B cell (primary cell): ENCODE measurements at regions not wholly inside any gene's neighbourhood (a gene's known extent, or its start where the extent isn't known, plus 50 kb on each side); places are given as distances from the start of the nearest gene placed in this dataset.

ENCODE experiments used
- ATAC-seq: fragments of 200-7000 bp; cut with Tn5 transposase; one replicate; pipeline ENCODE4 v1.10.0; 2021; ENCODE audit warnings: low read depth, mild to moderate bottlenecking, moderate number of reproducible peaks, moderate library complexity
- CTCF ChIA-PET: fragments of 350-600 bp; sonication (Branson Sonifier 250); formaldehyde crosslinking; loops from one replicate; lab custom pipeline; 2021; ENCODE audit warnings: antibody characterized with exemption, inconsistent platforms; lab: Charles Lee
- POLR2A ChIA-PET: fragments of 350-600 bp; sonication (Branson Sonifier 250); formaldehyde crosslinking; loops from one replicate; lab custom pipeline; 2021; ENCODE audit warnings: antibody characterized with exemption; lab: Charles Lee
- DNase-seq: peaks from one replicate; pipeline ENCODE4 v3.0.0; 2013
- H2AFZ ChIP-seq: 2 replicates; pipeline ENCODE4 v1.6.1; 2012; ENCODE audit warnings: mild to moderate bottlenecking, low read depth, low read length; ENCODE audit not compliant: insufficient read depth, poor library complexity, severe bottlenecking
- H3K27ac ChIP-seq, 2 donors: 1 replicate in 1 of 2; 2 replicates in 1 of 2; pipeline ENCODE4 v1.5.1; 2012 to 2013; ENCODE audit warnings: low read length in 2 of 2, mild to moderate bottlenecking in 2 of 2, moderate library complexity in 1 of 2
- H3K27me3 ChIP-seq, 4 experiments: fragments of 200-600 bp in 1 of 4; sonication (generic) in 1 of 4; replicated peaks in 1 of 4; 1 replicate in 2 of 4; 2 replicates in 2 of 4; pipeline versions ENCODE4 v1.6.1 to v1.7.0; 2013 to 2016; ENCODE audit warnings: low read length in 3 of 4, mild to moderate bottlenecking in 2 of 4, mixed read lengths in 1 of 4, moderate library complexity in 1 of 4; ENCODE audit not compliant: insufficient read depth in 4 of 4, control insufficient read depth in 3 of 4; ENCODE audit errors: control extremely low read depth in 1 of 4
- H3K36me3 ChIP-seq, 2 experiments: replicated peaks in 1 of 2; 1 replicate in 1 of 2; 2 replicates in 1 of 2; pipeline versions ENCODE4 v1.6.1 to v1.7.1; 2013; ENCODE audit warnings: low read length in 1 of 2; ENCODE audit not compliant: insufficient read depth in 2 of 2, control insufficient read depth in 1 of 2; ENCODE audit errors: control extremely low read depth in 1 of 2, extremely low read depth in 1 of 2
- H3K4me1 ChIP-seq, 2 donors: fragments of 200-600 bp in 1 of 2; sonication (generic) in 1 of 2; 1 replicate in 1 of 2; 2 replicates in 1 of 2; pipeline versions ENCODE4 v1.5.1 to v1.6.1; 2013 to 2017; ENCODE audit warnings: low read length in 2 of 2; ENCODE audit not compliant: control insufficient read depth in 2 of 2, insufficient read depth in 2 of 2
- H3K4me2 ChIP-seq: replicated peaks from 2 replicates; pipeline ENCODE3; 2012; ENCODE audit warnings: mild to moderate bottlenecking, low read depth, low read length; ENCODE audit not compliant: poor library complexity, severe bottlenecking
- H3K4me3 ChIP-seq, 5 experiments: fragments of 200-600 bp in 1 of 5; sonication (generic) in 1 of 5; 1 replicate in 3 of 5; 2 replicates in 2 of 5; pipeline versions ENCODE4 v1.5.1 to v1.7.0; 2011 to 2016; ENCODE audit warnings: low read length in 4 of 5, mild to moderate bottlenecking in 4 of 5, low read depth in 2 of 5, control low read depth in 1 of 5, moderate library complexity in 1 of 5; ENCODE audit not compliant: insufficient read depth in 1 of 5; ENCODE audit errors: control extremely low read depth in 1 of 5, extremely low read depth in 1 of 5
- H3K79me2 ChIP-seq: fragments of 200-600 bp; sonication (generic); one replicate; pipeline ENCODE4 v1.6.0; 2016; ENCODE audit warnings: low read length; ENCODE audit not compliant: control insufficient read depth, insufficient read depth
- H3K9ac ChIP-seq: fragments of 200-600 bp; sonication (generic); 2 replicates; pipeline ENCODE4 v1.6.1; 2017; ENCODE audit warnings: mild to moderate bottlenecking, low read length, moderate library complexity
- H3K9me3 ChIP-seq, 3 donors: one replicate each; pipeline versions ENCODE4 v1.6.1 to v1.7.1; 2013; ENCODE audit warnings: low read length in 2 of 3; ENCODE audit not compliant: control insufficient read depth in 2 of 3, insufficient read depth in 1 of 3; ENCODE audit errors: control extremely low read depth in 1 of 3
- H4K20me1 ChIP-seq: 2 replicates; pipeline ENCODE4 v1.6.0; 2012; ENCODE audit warnings: mild to moderate bottlenecking, low read length; ENCODE audit not compliant: insufficient read depth, control insufficient read depth, poor library complexity, severe bottlenecking
- H3K27ac Mint-ChIP-seq: one replicate; pipeline ENCODE4 v1.8.0; 2021; ENCODE audit warnings: mixed read lengths
- H3K27me3 Mint-ChIP-seq: one replicate; pipeline ENCODE4 v1.8.0; 2021; ENCODE audit warnings: mixed read lengths
- H3K4me1 Mint-ChIP-seq: one replicate; pipeline ENCODE4 v1.8.0; 2021; ENCODE audit warnings: mixed read lengths
- H3K4me3 Mint-ChIP-seq: one replicate; pipeline ENCODE4 v1.8.0; 2021; ENCODE audit warnings: mixed read lengths
- H3K9me3 Mint-ChIP-seq: one replicate; pipeline ENCODE4 v1.8.0; 2022; ENCODE audit warnings: mixed read lengths; ENCODE audit not compliant: insufficient read depth
- CTCF ChIP-seq: fragments of 200-600 bp; IDR thresholded peaks from one replicate; pipeline ENCODE4 v1.8.0; 2022; ENCODE audit warnings: antibody characterized with exemption, mild to moderate bottlenecking
- EZH2 ChIP-seq: IDR thresholded peaks from 2 replicates; pipeline ENCODE4 v1.6.1; 2012; ENCODE audit warnings: borderline replicate concordance, low read depth, mild to moderate bottlenecking, moderate library complexity, low read length; ENCODE audit not compliant: insufficient read depth, poor library complexity, severe bottlenecking
- WGBS: methylation state at CpG from one replicate; pipeline ENCODE4 v1.1.5; 2013; ENCODE audit warnings: missing lambda C conversion rate; ENCODE audit not compliant: insufficient coverage; 5-methylcytosine and 5-hydroxymethylcytosine counted together
- intact Hi-C: fragments of 100-400 bp; cut with micrococcal nuclease; formaldehyde crosslinking; loops from one replicate; pipeline ENCODE4 v1.10.0; 2022

GRCh38 chr9:79817438-79818004, 245.8 kb downstream of the TLE4 start:
- no peak overlapping the region for H2AFZ ChIP-seq
- TF ChIP-seq CTCF = no peak
- no peak for TF ChIP-seq EZH2
- H3K27me3 Mint-ChIP-seq = peaks cover 9% of the 10 kb centered on the region
- H3K36me3 ChIP-seq = no peaks in the 10 kb centered on the region
- DNase-seq (peak; percentile 56), ATAC-seq (peak; percentile 42)
- CTCF ChIA-PET = no interaction called here
- H3K27ac Mint-ChIP-seq = no peak overlapping the region
- H3K27me3 ChIP-seq = peaks cover 0 to 19% (median 6%) of the 10 kb centered on the region in 4 experiments
- no peaks in the 10 kb centered on the region for H3K9me3 Mint-ChIP-seq
- H3K4me3 ChIP-seq = no peak overlapping the region
- intact Hi-C loops = loop anchor here (2.0 kb wide), 1 partner anchor 71 kb away; no protein-coding TSS in a partner anchor
- no peak overlapping the region for H3K27ac ChIP-seq
- WGBS = 20% methylated on average over 3 of the region's 6 CpGs
- peaks cover 39 to 47% of the 10 kb centered on the region in 2 donors for H3K4me1 ChIP-seq
- H4K20me1 ChIP-seq = no peaks in the 10 kb centered on the region
- H3K9me3 ChIP-seq = no peaks in the 10 kb centered on the region
- POLR2A ChIA-PET = no interaction called here
- peaks cover 46% of the 10 kb centered on the region for H3K4me1 Mint-ChIP-seq
- H3K4me2 ChIP-seq = peak overlapping the region; percentile 34
- no peak overlapping the region for H3K9ac ChIP-seq
- peak overlapping the region; percentile 20 for H3K4me3 Mint-ChIP-seq
- H3K79me2 ChIP-seq = no peaks in the 10 kb centered on the region

- H3K4me1 Mint-ChIP-seq = peaks cover 65% of the 10 kb centered on the region
- no CpG with 5 or more reads among the region's 1 CpG for WGBS
- H3K9ac ChIP-seq = peak overlapping the region; percentile 54
- no peak for ATAC-seq
- H4K20me1 ChIP-seq = no peaks in the 10 kb centered on the region
- H3K36me3 ChIP-seq = no peaks in the 10 kb centered on the region
- peak overlapping the region; percentile 67 for H3K4me3 Mint-ChIP-seq
- CTCF ChIA-PET = no interaction called here
- H3K79me2 ChIP-seq = no peaks in the 10 kb centered on the region
- intact Hi-C loops = loop anchor here (2.0 kb wide), 1 partner anchor 22 kb away; no protein-coding TSS in a partner anchor
- H3K4me2 ChIP-seq = peak overlapping the region; percentile 79
- peak overlapping the region in 1 of 2 donors; percentile 53 for H3K27ac ChIP-seq
- no peaks in the 10 kb centered on the region for H3K9me3 Mint-ChIP-seq
- H2AFZ ChIP-seq = no peak overlapping the region
- H3K4me3 ChIP-seq = peak overlapping the region; percentile 23 to 67 (median 39)
- H3K27me3 ChIP-seq = no peaks in the 10 kb centered on the region
- H3K27me3 Mint-ChIP-seq = no peaks in the 10 kb centered on the region
- H3K9me3 ChIP-seq = no peaks in the 10 kb centered on the region
- no peak for TF ChIP-seq EZH2
- TF ChIP-seq CTCF = no peak
- POLR2A ChIA-PET = no interaction called here
- no peak for DNase-seq
- peak overlapping the region; percentile 57 for H3K27ac Mint-ChIP-seq
- peaks cover 54 to 63% of the 10 kb centered on the region in 2 donors for H3K4me1 ChIP-seq
Measured at GRCh38 chr9:79813258-79813638, 241.5 kb downstream of the TLE4 start.
